ENCODE measurements at regions not wholly inside any gene's neighbourhood (a gene's known extent, or its start where the extent isn't known, plus 50 kb on each side); places are given as distances from the start of the nearest gene placed in this dataset.

DNA sequence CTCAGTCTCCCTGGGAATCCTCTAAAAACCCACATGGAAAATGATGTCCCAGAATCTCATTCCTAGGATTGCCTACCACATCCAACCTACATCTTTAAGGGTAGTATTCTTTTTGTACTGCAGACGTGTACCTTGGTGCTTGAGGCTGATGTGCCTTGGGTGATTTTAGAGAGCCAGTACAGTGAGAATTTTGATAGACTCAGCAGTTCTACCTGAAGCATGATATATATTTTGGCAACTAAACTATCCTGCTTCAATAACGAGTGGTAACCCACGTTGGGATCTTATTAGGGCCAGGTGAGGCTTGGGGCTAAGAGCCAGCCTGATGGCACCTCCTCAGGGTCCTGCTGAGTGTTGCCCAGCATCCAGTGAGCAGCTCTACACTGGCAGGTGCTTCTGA lies 140.4 kb downstream of the ZNF518B start:
- H3K4me3 ChIP-seq, result no peak overlapping the region
- Mint-ChIP-seq H3K4me1 (no peaks in the 10 kb centered on the region), H3K27ac (no peak overlapping the region), H3K4me3 (no peak overlapping the region), H3K36me3 (ENCODE audit: low read depth) (no peaks in the 10 kb centered on the region), H3K27me3 (ENCODE audit: insufficient read depth, low read depth, poor library complexity) (peaks cover 1% of the 10 kb centered on the region), H3K9me3 (no peaks in the 10 kb centered on the region)
- H3K9me2 ChIP-seq (ENCODE audit: insufficient read depth), result peaks cover 23% of the 10 kb centered on the region; the same call in 1 of the 2 replicates
- H3K27me3 ChIP-seq (ENCODE audit: insufficient read depth), result no peaks in the 10 kb centered on the region
- no peaks in the 10 kb centered on the region for H3K4me1 ChIP-seq (ENCODE audit: insufficient read depth)
- H4K20me1 ChIP-seq (replicated peaks; ENCODE audit: insufficient read depth), result no peaks in the 10 kb centered on the region
- H3F3A ChIP-seq (replicated peaks; ENCODE audit: low read depth), result no peaks in the 10 kb centered on the region
- DNase-seq (ENCODE audit: low spot score) (no peak), ATAC-seq (no peak)
- H3K4me2 ChIP-seq, result no peak overlapping the region
- no peak overlapping the region for H2AFZ ChIP-seq
- H3K36me3 ChIP-seq (ENCODE audit: insufficient read depth), result no peaks in the 10 kb centered on the region
- no peaks in the 10 kb centered on the region for H3K79me2 ChIP-seq (replicated peaks; ENCODE audit: insufficient read depth)
- no peak for TF ChIP-seq NANOG (IDR thresholded peaks at IDR 0.05; ENCODE audit: borderline replicate concordance)
- TF ChIP-seq, protein P1, sequence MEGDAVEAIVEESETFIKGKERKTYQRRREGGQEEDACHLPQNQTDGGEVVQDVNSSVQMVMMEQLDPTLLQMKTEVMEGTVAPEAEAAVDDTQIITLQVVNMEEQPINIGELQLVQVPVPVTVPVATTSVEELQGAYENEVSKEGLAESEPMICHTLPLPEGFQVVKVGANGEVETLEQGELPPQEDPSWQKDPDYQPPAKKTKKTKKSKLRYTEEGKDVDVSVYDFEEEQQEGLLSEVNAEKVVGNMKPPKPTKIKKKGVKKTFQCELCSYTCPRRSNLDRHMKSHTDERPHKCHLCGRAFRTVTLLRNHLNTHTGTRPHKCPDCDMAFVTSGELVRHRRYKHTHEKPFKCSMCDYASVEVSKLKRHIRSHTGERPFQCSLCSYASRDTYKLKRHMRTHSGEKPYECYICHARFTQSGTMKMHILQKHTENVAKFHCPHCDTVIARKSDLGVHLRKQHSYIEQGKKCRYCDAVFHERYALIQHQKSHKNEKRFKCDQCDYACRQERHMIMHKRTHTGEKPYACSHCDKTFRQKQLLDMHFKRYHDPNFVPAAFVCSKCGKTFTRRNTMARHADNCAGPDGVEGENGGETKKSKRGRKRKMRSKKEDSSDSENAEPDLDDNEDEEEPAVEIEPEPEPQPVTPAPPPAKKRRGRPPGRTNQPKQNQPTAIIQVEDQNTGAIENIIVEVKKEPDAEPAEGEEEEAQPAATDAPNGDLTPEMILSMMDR (conservative IDR thresholded peaks at IDR 0.05; ENCODE audit: low read depth in 2 of 2), result no peak
- TF ChIP-seq STAT1 (IDR thresholded peaks at IDR 0.05; ENCODE audit: unreplicated experiment), result no peak
- TF ChIP-seq, protein P2, sequence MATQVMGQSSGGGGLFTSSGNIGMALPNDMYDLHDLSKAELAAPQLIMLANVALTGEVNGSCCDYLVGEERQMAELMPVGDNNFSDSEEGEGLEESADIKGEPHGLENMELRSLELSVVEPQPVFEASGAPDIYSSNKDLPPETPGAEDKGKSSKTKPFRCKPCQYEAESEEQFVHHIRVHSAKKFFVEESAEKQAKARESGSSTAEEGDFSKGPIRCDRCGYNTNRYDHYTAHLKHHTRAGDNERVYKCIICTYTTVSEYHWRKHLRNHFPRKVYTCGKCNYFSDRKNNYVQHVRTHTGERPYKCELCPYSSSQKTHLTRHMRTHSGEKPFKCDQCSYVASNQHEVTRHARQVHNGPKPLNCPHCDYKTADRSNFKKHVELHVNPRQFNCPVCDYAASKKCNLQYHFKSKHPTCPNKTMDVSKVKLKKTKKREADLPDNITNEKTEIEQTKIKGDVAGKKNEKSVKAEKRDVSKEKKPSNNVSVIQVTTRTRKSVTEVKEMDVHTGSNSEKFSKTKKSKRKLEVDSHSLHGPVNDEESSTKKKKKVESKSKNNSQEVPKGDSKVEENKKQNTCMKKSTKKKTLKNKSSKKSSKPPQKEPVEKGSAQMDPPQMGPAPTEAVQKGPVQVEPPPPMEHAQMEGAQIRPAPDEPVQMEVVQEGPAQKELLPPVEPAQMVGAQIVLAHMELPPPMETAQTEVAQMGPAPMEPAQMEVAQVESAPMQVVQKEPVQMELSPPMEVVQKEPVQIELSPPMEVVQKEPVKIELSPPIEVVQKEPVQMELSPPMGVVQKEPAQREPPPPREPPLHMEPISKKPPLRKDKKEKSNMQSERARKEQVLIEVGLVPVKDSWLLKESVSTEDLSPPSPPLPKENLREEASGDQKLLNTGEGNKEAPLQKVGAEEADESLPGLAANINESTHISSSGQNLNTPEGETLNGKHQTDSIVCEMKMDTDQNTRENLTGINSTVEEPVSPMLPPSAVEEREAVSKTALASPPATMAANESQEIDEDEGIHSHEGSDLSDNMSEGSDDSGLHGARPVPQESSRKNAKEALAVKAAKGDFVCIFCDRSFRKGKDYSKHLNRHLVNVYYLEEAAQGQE (IDR thresholded peaks at IDR 0.05; ENCODE audit: unreplicated experiment), result no peak
- no peak for TF ChIP-seq CREB1 (CRISPR knock-in tag; IDR thresholded peaks at IDR 0.05; ENCODE audit: low read depth)
- H3K27ac ChIP-seq (ENCODE audit: low read depth), result no peak overlapping the region

DNA sequence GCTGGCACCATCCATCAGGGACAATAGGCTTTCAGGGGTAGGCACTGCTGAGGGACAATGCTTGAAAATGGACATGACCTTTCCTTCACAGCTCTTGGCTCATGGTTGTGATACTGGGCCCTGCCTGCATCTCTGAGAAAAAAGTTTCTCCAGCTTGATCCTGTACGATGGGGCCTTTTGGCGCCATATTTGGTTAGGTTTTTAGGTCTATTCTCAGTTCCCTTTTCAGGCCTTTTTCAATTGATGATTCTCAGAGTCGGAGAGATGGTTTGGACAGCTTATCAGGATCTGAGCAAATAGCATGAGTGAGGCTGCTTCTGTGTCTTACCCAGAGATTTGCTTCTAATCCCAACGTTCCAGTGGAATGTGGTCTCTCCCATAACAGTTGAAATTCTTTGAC lies 141.6 kb downstream of the ZNF518B start:
- H2AFZ ChIP-seq, result no peak overlapping the region
- H3K27ac ChIP-seq (ENCODE audit: low read depth), result no peak overlapping the region
- no peak overlapping the region for H3K4me3 ChIP-seq
- H3K27me3 Mint-ChIP-seq (ENCODE audit: insufficient read depth, low read depth, poor library complexity), result peaks cover 1% of the 10 kb centered on the region
- no peaks in the 10 kb centered on the region for H3K4me1 ChIP-seq (ENCODE audit: insufficient read depth)
- ATAC-seq (no peak), DNase-seq (ENCODE audit: low spot score) (no peak)
- H3K27me3 ChIP-seq (ENCODE audit: insufficient read depth), result no peaks in the 10 kb centered on the region
- no peak overlapping the region for H3K27ac Mint-ChIP-seq
- no peaks in the 10 kb centered on the region for H3F3A ChIP-seq (replicated peaks; ENCODE audit: low read depth)
- no peaks in the 10 kb centered on the region for H4K20me1 ChIP-seq (replicated peaks; ENCODE audit: insufficient read depth)
- no peaks in the 10 kb centered on the region for H3K36me3 Mint-ChIP-seq (ENCODE audit: low read depth)
- no peaks in the 10 kb centered on the region for H3K4me1 Mint-ChIP-seq
- H3K79me2 ChIP-seq (replicated peaks; ENCODE audit: insufficient read depth), result no peaks in the 10 kb centered on the region
- H3K9me3 Mint-ChIP-seq, result no peaks in the 10 kb centered on the region
- H3K36me3 ChIP-seq (ENCODE audit: insufficient read depth), result no peaks in the 10 kb centered on the region
- H3K4me2 ChIP-seq, result no peak overlapping the region
- no peak overlapping the region for H3K4me3 Mint-ChIP-seq
- H3K9me2 ChIP-seq (ENCODE audit: insufficient read depth), result peaks cover 21% of the 10 kb centered on the region; the same call in 1 of the 2 replicates
- TF ChIP-seq ZNF331 (CRISPR knock-in tag; IDR thresholded peaks at IDR 0.05; ENCODE audit: low read depth), result no peak
- TF ChIP-seq, protein P3, sequence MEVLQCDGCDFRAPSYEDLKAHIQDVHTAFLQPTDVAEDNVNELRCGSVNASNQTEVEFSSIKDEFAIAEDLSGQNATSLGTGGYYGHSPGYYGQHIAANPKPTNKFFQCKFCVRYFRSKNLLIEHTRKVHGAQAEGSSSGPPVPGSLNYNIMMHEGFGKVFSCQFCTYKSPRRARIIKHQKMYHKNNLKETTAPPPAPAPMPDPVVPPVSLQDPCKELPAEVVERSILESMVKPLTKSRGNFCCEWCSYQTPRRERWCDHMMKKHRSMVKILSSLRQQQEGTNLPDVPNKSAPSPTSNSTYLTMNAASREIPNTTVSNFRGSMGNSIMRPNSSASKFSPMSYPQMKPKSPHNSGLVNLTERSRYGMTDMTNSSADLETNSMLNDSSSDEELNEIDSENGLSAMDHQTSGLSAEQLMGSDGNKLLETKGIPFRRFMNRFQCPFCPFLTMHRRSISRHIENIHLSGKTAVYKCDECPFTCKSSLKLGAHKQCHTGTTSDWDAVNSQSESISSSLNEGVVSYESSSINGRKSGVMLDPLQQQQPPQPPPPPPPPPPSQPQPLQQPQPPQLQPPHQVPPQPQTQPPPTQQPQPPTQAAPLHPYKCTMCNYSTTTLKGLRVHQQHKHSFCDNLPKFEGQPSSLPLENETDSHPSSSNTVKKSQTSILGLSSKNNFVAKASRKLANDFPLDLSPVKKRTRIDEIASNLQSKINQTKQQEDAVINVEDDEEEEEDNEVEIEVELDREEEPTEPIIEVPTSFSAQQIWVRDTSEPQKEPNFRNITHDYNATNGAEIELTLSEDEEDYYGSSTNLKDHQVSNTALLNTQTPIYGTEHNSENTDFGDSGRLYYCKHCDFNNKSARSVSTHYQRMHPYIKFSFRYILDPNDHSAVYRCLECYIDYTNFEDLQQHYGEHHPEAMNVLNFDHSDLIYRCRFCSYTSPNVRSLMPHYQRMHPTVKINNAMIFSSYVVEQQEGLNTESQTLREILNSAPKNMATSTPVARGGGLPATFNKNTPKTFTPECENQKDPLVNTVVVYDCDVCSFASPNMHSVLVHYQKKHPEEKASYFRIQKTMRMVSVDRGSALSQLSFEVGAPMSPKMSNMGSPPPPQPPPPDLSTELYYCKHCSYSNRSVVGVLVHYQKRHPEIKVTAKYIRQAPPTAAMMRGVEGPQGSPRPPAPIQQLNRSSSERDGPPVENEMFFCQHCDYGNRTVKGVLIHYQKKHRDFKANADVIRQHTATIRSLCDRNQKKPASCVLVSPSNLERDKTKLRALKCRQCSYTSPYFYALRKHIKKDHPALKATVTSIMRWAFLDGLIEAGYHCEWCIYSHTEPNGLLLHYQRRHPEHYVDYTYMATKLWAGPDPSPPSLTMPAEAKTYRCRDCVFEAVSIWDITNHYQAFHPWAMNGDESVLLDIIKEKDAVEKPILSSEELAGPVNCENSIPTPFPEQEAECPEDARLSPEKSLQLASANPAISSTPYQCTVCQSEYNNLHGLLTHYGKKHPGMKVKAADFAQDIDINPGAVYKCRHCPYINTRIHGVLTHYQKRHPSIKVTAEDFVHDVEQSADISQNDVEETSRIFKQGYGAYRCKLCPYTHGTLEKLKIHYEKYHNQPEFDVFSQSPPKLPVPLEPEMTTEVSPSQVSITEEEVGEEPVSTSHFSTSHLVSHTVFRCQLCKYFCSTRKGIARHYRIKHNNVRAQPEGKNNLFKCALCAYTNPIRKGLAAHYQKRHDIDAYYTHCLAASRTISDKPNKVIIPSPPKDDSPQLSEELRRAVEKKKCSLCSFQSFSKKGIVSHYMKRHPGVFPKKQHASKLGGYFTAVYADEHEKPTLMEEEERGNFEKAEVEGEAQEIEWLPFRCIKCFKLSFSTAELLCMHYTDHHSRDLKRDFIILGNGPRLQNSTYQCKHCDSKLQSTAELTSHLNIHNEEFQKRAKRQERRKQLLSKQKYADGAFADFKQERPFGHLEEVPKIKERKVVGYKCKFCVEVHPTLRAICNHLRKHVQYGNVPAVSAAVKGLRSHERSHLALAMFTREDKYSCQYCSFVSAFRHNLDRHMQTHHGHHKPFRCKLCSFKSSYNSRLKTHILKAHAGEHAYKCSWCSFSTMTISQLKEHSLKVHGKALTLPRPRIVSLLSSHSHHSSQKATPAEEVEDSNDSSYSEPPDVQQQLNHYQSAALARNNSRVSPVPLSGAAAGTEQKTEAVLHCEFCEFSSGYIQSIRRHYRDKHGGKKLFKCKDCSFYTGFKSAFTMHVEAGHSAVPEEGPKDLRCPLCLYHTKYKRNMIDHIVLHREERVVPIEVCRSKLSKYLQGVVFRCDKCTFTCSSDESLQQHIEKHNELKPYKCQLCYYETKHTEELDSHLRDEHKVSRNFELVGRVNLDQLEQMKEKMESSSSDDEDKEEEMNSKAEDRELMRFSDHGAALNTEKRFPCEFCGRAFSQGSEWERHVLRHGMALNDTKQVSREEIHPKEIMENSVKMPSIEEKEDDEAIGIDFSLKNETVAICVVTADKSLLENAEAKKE (CRISPR knock-in tag; IDR thresholded peaks at IDR 0.05), result no peak
- TF ChIP-seq, protein P4, sequence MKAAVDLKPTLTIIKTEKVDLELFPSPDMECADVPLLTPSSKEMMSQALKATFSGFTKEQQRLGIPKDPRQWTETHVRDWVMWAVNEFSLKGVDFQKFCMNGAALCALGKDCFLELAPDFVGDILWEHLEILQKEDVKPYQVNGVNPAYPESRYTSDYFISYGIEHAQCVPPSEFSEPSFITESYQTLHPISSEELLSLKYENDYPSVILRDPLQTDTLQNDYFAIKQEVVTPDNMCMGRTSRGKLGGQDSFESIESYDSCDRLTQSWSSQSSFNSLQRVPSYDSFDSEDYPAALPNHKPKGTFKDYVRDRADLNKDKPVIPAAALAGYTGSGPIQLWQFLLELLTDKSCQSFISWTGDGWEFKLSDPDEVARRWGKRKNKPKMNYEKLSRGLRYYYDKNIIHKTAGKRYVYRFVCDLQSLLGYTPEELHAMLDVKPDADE (IDR thresholded peaks at IDR 0.05), result no peak
- no peak for TF ChIP-seq EZH2 (IDR thresholded peaks at IDR 0.05; ENCODE audit: low read depth, unreplicated experiment)
- TF ChIP-seq EZH2phosphoT487 (IDR thresholded peaks at IDR 0.05; ENCODE audit: unreplicated experiment), result no peak

All from GM23338 (cell line).